Cerebellar cortex (tissue), 1 donor: ENCODE measurements at regions not wholly inside any gene's neighbourhood (a gene's known extent, or its start where the extent isn't known, plus 50 kb on each side); places are given as distances from the start of the nearest gene placed in this dataset.
"Not testable (repeated sequence)": the region's sequence is repeated elsewhere in the genome, so short reads cannot be mapped to it uniquely, and the experiment has no call there.

Source experiments
- DNase-seq: peaks from one replicate; pipeline ENCODE4 v3.0.0-alpha.2; 2015; ENCODE audit warnings: low spot score

GRCh38 chr5:39755452-39755851, 330.7 kb upstream of the DAB2 start:
- DNase-seq, result no peak

GRCh38 chr5:39753747-39754146, 329.0 kb upstream of the DAB2 start:
- not testable (repeated sequence) for DNase-seq

- DNase-seq, result no peak
Measured at GRCh38 chr5:39750661-39751060, 325.9 kb upstream of the DAB2 start.

- DNase-seq, result no peak
Measured at GRCh38 chr5:39742916-39743315, 318.1 kb upstream of the DAB2 start.

GRCh38 chr5:39740404-39740803, 315.6 kb upstream of the DAB2 start:
- DNase-seq, result no peak

- no peak for DNase-seq
Measured at GRCh38 chr5:39732166-39732565, 307.4 kb upstream of the DAB2 start.

GRCh38 chr5:39730699-39731098, 305.9 kb upstream of the DAB2 start:
- no peak for DNase-seq

- DNase-seq, result no peak
Measured at GRCh38 chr5:39730006-39730405, 305.2 kb upstream of the DAB2 start.

- no peak for DNase-seq
Measured at GRCh38 chr5:39726467-39726866, 301.7 kb upstream of the DAB2 start.

GRCh38 chr5:39721394-39721793, 296.6 kb upstream of the DAB2 start:
- no peak for DNase-seq

GRCh38 chr5:39720136-39720535, 295.4 kb upstream of the DAB2 start:
- DNase-seq, result no peak

- DNase-seq, result no peak
Measured at GRCh38 chr5:39717176-39717897, 292.6 kb upstream of the DAB2 start.

- DNase-seq, result peak; percentile 11
Measured at GRCh38 chr5:39716532-39717028, 291.8 kb upstream of the DAB2 start.

GRCh38 chr5:39714036-39714698, 289.4 kb upstream of the DAB2 start:
- DNase-seq, result peak; percentile 30

GRCh38 chr5:39713250-39713916, 288.6 kb upstream of the DAB2 start:
- DNase-seq, result no peak

- DNase-seq, result no peak
Measured at GRCh38 chr5:39712316-39713249, 287.8 kb upstream of the DAB2 start.

GRCh38 chr5:39711821-39712220, 287.0 kb upstream of the DAB2 start:
- no peak for DNase-seq

- no peak for DNase-seq
Measured at GRCh38 chr5:39709032-39709431, 284.3 kb upstream of the DAB2 start.

- DNase-seq, result no peak
Measured at GRCh38 chr5:39702928-39703327, 278.1 kb upstream of the DAB2 start.

GRCh38 chr5:39700523-39700922, 275.7 kb upstream of the DAB2 start:
- DNase-seq, result no peak

- DNase-seq, result no peak
Measured at GRCh38 chr5:39698838-39699560, 274.2 kb upstream of the DAB2 start.
